A549 (cell line): ENCODE measurements at regions not wholly inside any gene's neighbourhood (a gene's known extent, or its start where the extent isn't known, plus 50 kb on each side); places are given as distances from the start of the nearest gene placed in this dataset.

Source experiments
- ATAC-seq, 2 experiments: fragments of 200-7000 bp in 1 of 2; fragments of >200 bp in 1 of 2; cut with Nextera tagmentation in 1 of 2; cut with Tn5 transposase in 1 of 2; 3 replicates each; pipeline versions ENCODE4 v1.8.0 to v1.9.1; 2018 to 2020; ENCODE audit warnings: mild to moderate bottlenecking in 1 of 2, moderate library complexity in 1 of 2
- CTCF ChIA-PET: fragments of 300-600 bp; sonication (Branson Sonifier 250); formaldehyde crosslinking; extraction: SDS; loops from one replicate; lab custom pipeline; 2021; ENCODE audit warnings: antibody characterized with exemption, inconsistent platforms; lab: Yijun Ruan, JAX
- POLR2A ChIA-PET: fragments of 350-600 bp; formaldehyde crosslinking; extraction: SDS; loops from one replicate; lab custom pipeline; 2021; ENCODE audit warnings: antibody characterized with exemption, inconsistent platforms; lab: Yijun Ruan, JAX
- DNase-seq, 2 experiments: peaks; one replicate each; pipeline versions ENCODE4 v3.0.0 to v3.0.0-alpha.2; 2011 to 2016; ENCODE audit warnings: low read depth in 1 of 2, low spot score in 1 of 2
- FAIRE-seq: peaks from 2 replicates; lab custom pipeline; 2011; peaks lifted over from hg19 to GRCh38; lab: Jason Lieb, UNC
- H3K27ac ChIP-seq, 2 experiments: fragments of >200 bp; sonication (Bioruptor Twin); formaldehyde crosslinking; 3 replicates each; pipeline ENCODE4 v1.5.1; 2016 to 2017
- H3K4me1 ChIP-seq: fragments of >200 bp; sonication (Bioruptor Twin); formaldehyde crosslinking; 3 replicates; pipeline ENCODE4 v1.6.1; 2016
- H3K4me2 ChIP-seq: fragments of >200 bp; sonication (Bioruptor Twin); formaldehyde crosslinking; 3 replicates; pipeline ENCODE4 v1.6.1; 2016
- H3K4me3 ChIP-seq: fragments of >200 bp; sonication (Bioruptor Twin); formaldehyde crosslinking; 3 replicates; pipeline ENCODE4 v1.5.1; 2016
- H3K9me3 ChIP-seq: fragments of >200 bp; sonication (Bioruptor Twin); formaldehyde crosslinking; 3 replicates; pipeline ENCODE4 v1.6.1; 2016
- BCL3 ChIP-seq: fragments of >200 bp; sonication (Bioruptor Twin); formaldehyde crosslinking; IDR thresholded peaks from 3 replicates; pipeline ENCODE4 v1.6.1; 2016
- CBX8 ChIP-seq: fragments of 200-600 bp; sonication (generic); IDR thresholded peaks from 2 replicates; pipeline ENCODE4 v1.6.1; 2016
- CEBPB ChIP-seq, 2 experiments: fragments of >200 bp in 1 of 2; sonication (Bioruptor Twin) in 1 of 2; formaldehyde crosslinking in 1 of 2; IDR thresholded peaks; 2 replicates each; pipeline ENCODE4 v1.6.1; 2012 to 2016
- EHMT2 ChIP-seq: fragments of 200-600 bp; sonication (generic); IDR thresholded peaks from 2 replicates; pipeline ENCODE4 v1.6.1; 2016; ENCODE audit warnings: antibody characterized with exemption, low read depth, mild to moderate bottlenecking, moderate library complexity
- EP300 ChIP-seq, 2 experiments: fragments of >200 bp; sonication (Bioruptor Twin); formaldehyde crosslinking; IDR thresholded peaks; 2 replicates in 1 of 2; 3 replicates in 1 of 2; pipeline ENCODE4 v1.6.1; 2016 to 2017
- FOSB ChIP-seq: fragments of 250-450 bp; sonication (Bioruptor Pico); IDR thresholded peaks from 2 replicates; pipeline ENCODE4 v1.5.0; 2020; ENCODE audit warnings: mild to moderate bottlenecking, moderate library complexity
- FOXS1 ChIP-seq: fragments of 250-450 bp; sonication (Bioruptor Pico); IDR thresholded peaks from 2 replicates; pipeline ENCODE4 v1.5.0; 2020; ENCODE audit warnings: mild to moderate bottlenecking, moderate library complexity
- GATA3 ChIP-seq: IDR thresholded peaks from 2 replicates; pipeline ENCODE4 v1.6.1; 2012; ENCODE audit warnings: borderline replicate concordance
- HES2 ChIP-seq: fragments of >200 bp; sonication (Bioruptor Twin); formaldehyde crosslinking; IDR thresholded peaks from 2 replicates; pipeline ENCODE4 v1.6.1; 2016
- HOXB13 ChIP-seq: fragments of 250-450 bp; sonication (Bioruptor Pico); IDR thresholded peaks from 2 replicates; pipeline ENCODE4 v1.5.0; 2020; ENCODE audit warnings: low read depth, mild to moderate bottlenecking, moderate library complexity
- JUN ChIP-seq, 2 experiments: fragments of >200 bp; sonication (Bioruptor Twin); formaldehyde crosslinking; IDR thresholded peaks; 2 replicates in 1 of 2; 3 replicates in 1 of 2; pipeline ENCODE4 v1.6.1; 2016 to 2017
- MAFK ChIP-seq: fragments of 450-650 bp; IDR thresholded peaks from 2 replicates; pipeline ENCODE4 v1.6.1; 2014; ENCODE audit not compliant: partially characterized antibody
- NFE2L2 ChIP-seq: fragments of 150-350 bp; conservative IDR thresholded peaks from 2 replicates; pipeline ENCODE4 v1.6.1; 2014; ENCODE audit warnings: low read length
- PHF8 ChIP-seq: fragments of 200-600 bp; sonication (generic); IDR thresholded peaks from 2 replicates; pipeline ENCODE4 v1.6.1; 2016; ENCODE audit warnings: low read depth, mild to moderate bottlenecking, antibody characterized with exemption, moderate library complexity, borderline replicate concordance
- POLR2A ChIP-seq: IDR thresholded peaks from 2 replicates; pipeline ENCODE4 v1.6.1; 2012; ENCODE audit warnings: mild to moderate bottlenecking, low read length
- RAD21 ChIP-seq, 2 experiments: fragments of >200 bp in 1 of 2; sonication (Bioruptor Twin) in 1 of 2; formaldehyde crosslinking in 1 of 2; IDR thresholded peaks in 1 of 2; conservative IDR thresholded peaks in 1 of 2; 2 replicates in 1 of 2; 3 replicates in 1 of 2; pipeline ENCODE4 v1.6.1; 2012 to 2018; ENCODE audit warnings: inconsistent platforms in 1 of 2
- RCOR1 ChIP-seq: fragments of 150-350 bp; IDR thresholded peaks from 2 replicates; pipeline ENCODE4 v1.6.1; 2014; ENCODE audit warnings: antibody characterized with exemption, low read length, low read depth
- RFX5 ChIP-seq: fragments of 450-650 bp; IDR thresholded peaks from 2 replicates; pipeline ENCODE4 v1.7.1; 2014; ENCODE audit warnings: antibody characterized with exemption, mild to moderate bottlenecking, moderate library complexity
- RNF2 ChIP-seq: fragments of 200-600 bp; sonication (generic); IDR thresholded peaks from 2 replicates; pipeline ENCODE4 v1.6.1; 2016; ENCODE audit warnings: low read depth, mild to moderate bottlenecking, antibody characterized with exemption, moderate library complexity, borderline replicate concordance
- USF2 ChIP-seq: fragments of 450-650 bp; IDR thresholded peaks from 2 replicates; pipeline ENCODE4 v1.6.1; 2014; ENCODE audit warnings: antibody characterized with exemption
- WGBS: methylation state at CpG from one replicate; pipeline ENCODE4 v1.1.6; 2017; ENCODE audit errors: missing lambda C conversion rate; 5-methylcytosine and 5-hydroxymethylcytosine counted together
- TF ChIP-seq, protein P1 (sequence below): fragments of >200 bp; sonication (Bioruptor Twin); formaldehyde crosslinking; IDR thresholded peaks from 3 replicates; pipeline ENCODE4 v1.5.1; 2016
- TF ChIP-seq, protein P2 (sequence below): fragments of 250-450 bp; sonication (Bioruptor Pico); IDR thresholded peaks from 2 replicates; pipeline ENCODE4 v1.5.0; 2021; ENCODE audit warnings: mild to moderate bottlenecking, moderate library complexity, borderline replicate concordance
- TF ChIP-seq, protein P3 (sequence below): IDR thresholded peaks from 2 replicates; pipeline ENCODE4 v1.6.1; 2012; ENCODE audit warnings: low read depth, borderline replicate concordance
- TF ChIP-seq, protein P4 (sequence below): fragments of 200-600 bp; sonication (generic); IDR thresholded peaks from 2 replicates; pipeline ENCODE4 v1.6.1; 2016; ENCODE audit warnings: antibody characterized with exemption, mild to moderate bottlenecking, moderate library complexity

DNA sequence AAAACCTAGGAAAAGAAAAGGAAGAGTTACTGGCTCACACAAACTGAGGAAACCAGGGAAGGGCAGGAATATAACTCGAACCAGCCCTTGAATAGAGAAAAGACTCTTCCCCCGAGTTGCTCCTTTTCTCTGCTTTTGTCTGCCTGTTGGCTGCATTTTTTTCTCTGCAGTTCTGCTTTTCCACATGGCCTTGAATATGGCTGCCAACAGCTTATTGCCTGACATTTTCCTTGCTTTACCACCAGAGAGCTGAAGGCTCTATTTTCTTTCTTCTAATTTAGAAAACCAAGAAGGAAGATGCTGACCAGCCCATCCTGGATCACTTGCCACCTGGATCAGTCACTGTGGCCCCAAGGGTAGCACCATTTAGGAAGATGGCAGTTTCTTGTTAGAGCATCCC is 164.8 kb upstream of the MAN1A1 start (continued):
- TF ChIP-seq, protein P1, sequence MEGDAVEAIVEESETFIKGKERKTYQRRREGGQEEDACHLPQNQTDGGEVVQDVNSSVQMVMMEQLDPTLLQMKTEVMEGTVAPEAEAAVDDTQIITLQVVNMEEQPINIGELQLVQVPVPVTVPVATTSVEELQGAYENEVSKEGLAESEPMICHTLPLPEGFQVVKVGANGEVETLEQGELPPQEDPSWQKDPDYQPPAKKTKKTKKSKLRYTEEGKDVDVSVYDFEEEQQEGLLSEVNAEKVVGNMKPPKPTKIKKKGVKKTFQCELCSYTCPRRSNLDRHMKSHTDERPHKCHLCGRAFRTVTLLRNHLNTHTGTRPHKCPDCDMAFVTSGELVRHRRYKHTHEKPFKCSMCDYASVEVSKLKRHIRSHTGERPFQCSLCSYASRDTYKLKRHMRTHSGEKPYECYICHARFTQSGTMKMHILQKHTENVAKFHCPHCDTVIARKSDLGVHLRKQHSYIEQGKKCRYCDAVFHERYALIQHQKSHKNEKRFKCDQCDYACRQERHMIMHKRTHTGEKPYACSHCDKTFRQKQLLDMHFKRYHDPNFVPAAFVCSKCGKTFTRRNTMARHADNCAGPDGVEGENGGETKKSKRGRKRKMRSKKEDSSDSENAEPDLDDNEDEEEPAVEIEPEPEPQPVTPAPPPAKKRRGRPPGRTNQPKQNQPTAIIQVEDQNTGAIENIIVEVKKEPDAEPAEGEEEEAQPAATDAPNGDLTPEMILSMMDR, result no peak
- TF ChIP-seq, protein P2, sequence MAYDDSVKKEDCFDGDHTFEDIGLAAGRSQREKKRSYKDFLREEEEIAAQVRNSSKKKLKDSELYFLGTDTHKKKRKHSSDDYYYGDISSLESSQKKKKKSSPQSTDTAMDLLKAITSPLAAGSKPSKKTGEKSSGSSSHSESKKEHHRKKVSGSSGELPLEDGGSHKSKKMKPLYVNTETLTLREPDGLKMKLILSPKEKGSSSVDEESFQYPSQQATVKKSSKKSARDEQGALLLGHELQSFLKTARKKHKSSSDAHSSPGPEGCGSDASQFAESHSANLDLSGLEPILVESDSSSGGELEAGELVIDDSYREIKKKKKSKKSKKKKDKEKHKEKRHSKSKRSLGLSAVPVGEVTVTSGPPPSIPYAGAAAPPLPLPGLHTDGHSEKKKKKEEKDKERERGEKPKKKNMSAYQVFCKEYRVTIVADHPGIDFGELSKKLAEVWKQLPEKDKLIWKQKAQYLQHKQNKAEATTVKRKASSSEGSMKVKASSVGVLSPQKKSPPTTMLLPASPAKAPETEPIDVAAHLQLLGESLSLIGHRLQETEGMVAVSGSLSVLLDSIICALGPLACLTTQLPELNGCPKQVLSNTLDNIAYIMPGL, result no peak
- TF ChIP-seq FOSB (CRISPR knock-in tag) (no peak), BCL3 (no peak), HOXB13 (CRISPR knock-in tag) (no peak), NFE2L2 (no peak)

- Histone ChIP-seq H3K9me3 (no peaks in the 10 kb centered on the region), H3K27ac (no peak overlapping the region), H3K4me2 (no peak overlapping the region), H3K4me3 (no peak overlapping the region), H3K4me1 (no peaks in the 10 kb centered on the region)
- no peak for TF ChIP-seq USF2
- TF ChIP-seq GATA3, result no peak
- TF ChIP-seq MAFK, result no peak
- no peak for TF ChIP-seq RAD21 (conservative IDR thresholded peaks at IDR 0.05 in 1 of 2, IDR thresholded peaks at IDR 0.05 in 1 of 2)
- no peak for TF ChIP-seq PHF8
- WGBS, result 2% methylated on average over 3 of the region's 3 CpGs
- no peak for FAIRE-seq
- ATAC-seq, result no peak
- CTCF ChIA-PET, result no interaction called here
- no peak for DNase-seq
- POLR2A ChIA-PET, result no interaction called here
Observed at GRCh38 chr6:119511024-119511423, 161.5 kb upstream of the MAN1A1 start.

GRCh38 chr6:119510246-119510645 is 160.7 kb upstream of the MAN1A1 start:
- no peaks in the 10 kb centered on the region for H3K9me3 ChIP-seq
- DNase-seq (no peak), ATAC-seq (no peak), FAIRE-seq (no peak)
- H3K4me2 ChIP-seq, result no peak overlapping the region
- CTCF ChIA-PET, result no interaction called here
- no peak overlapping the region for H3K27ac ChIP-seq
- no peaks in the 10 kb centered on the region for H3K4me1 ChIP-seq
- TF ChIP-seq MAFK (no peak), EP300 (IDR thresholded peaks at IDR 0.05) (no peak), CEBPB (IDR thresholded peaks at IDR 0.05) (no peak), HES2 (no peak), CBX8 (no peak), USF2 (no peak), NFE2L2 (no peak), RNF2 (no peak), EHMT2 (no peak), RCOR1 (no peak), FOXS1 (CRISPR knock-in tag) (no peak), RFX5 (no peak), POLR2A (no peak), JUN (IDR thresholded peaks at IDR 0.05) (no peak)
- TF ChIP-seq, protein P3, sequence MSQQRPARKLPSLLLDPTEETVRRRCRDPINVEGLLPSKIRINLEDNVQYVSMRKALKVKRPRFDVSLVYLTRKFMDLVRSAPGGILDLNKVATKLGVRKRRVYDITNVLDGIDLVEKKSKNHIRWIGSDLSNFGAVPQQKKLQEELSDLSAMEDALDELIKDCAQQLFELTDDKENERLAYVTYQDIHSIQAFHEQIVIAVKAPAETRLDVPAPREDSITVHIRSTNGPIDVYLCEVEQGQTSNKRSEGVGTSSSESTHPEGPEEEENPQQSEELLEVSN, result no peak
- TF ChIP-seq, protein P4, sequence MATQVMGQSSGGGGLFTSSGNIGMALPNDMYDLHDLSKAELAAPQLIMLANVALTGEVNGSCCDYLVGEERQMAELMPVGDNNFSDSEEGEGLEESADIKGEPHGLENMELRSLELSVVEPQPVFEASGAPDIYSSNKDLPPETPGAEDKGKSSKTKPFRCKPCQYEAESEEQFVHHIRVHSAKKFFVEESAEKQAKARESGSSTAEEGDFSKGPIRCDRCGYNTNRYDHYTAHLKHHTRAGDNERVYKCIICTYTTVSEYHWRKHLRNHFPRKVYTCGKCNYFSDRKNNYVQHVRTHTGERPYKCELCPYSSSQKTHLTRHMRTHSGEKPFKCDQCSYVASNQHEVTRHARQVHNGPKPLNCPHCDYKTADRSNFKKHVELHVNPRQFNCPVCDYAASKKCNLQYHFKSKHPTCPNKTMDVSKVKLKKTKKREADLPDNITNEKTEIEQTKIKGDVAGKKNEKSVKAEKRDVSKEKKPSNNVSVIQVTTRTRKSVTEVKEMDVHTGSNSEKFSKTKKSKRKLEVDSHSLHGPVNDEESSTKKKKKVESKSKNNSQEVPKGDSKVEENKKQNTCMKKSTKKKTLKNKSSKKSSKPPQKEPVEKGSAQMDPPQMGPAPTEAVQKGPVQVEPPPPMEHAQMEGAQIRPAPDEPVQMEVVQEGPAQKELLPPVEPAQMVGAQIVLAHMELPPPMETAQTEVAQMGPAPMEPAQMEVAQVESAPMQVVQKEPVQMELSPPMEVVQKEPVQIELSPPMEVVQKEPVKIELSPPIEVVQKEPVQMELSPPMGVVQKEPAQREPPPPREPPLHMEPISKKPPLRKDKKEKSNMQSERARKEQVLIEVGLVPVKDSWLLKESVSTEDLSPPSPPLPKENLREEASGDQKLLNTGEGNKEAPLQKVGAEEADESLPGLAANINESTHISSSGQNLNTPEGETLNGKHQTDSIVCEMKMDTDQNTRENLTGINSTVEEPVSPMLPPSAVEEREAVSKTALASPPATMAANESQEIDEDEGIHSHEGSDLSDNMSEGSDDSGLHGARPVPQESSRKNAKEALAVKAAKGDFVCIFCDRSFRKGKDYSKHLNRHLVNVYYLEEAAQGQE, result no peak
- POLR2A ChIA-PET, result no interaction called here
- WGBS, result 19% methylated on average over 2 of the region's 2 CpGs
- no peak overlapping the region for H3K4me3 ChIP-seq
